ENCODE measurements at regions not wholly inside any gene's neighbourhood (a gene's known extent, or its start where the extent isn't known, plus 50 kb on each side); places are given as distances from the start of the nearest gene placed in this dataset.

DNA sequence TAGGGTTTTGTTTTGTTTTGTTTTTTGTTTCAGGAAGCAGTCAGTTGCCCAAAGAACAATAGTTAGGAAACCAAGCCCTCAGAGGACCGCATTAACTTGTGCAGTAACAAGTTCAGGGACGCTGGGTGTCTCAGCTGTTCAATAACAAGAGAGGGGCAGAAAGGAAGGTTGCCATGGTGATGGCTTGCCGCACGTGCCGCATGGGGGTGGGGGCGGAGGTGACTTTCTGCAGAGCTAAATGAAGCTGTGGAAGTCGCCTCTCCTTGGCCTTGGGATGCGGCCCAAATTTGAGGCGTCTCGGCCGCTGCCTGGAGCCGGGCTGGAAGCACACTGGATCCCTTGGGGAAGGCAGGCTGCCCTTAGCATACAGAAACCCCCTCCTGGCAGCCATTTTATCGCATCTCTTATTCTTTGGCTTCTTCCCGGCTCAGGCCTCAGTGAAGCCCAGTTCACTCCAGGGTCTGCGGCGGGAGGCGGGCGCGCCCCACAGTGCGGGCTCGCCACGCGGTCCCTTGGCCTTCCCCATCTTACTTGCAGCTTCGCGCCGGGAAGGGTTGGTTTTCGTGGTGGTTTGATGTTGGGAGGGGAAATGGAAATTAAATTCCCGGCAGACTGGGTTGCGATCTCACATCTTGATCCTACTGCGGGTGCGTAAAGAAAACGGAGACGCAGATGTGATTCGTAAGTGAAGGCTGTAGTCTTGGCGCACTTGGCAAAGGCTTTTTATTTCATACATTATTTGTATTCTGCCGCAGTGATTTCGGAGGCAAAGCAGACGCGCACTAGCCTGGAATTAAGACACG is 94.3 kb downstream of the SLC17A6 start:
- no peaks in the 10 kb centered on the region for H4K20me1 ChIP-seq (ENCODE audit: insufficient read depth)
- no peaks in the 10 kb centered on the region for H3F3A ChIP-seq (replicated peaks; ENCODE audit: insufficient read depth)
- H2AFZ ChIP-seq (ENCODE audit: low read depth), result no peak overlapping the region
- no peaks in the 10 kb centered on the region for H3K27me3 ChIP-seq (ENCODE audit: insufficient read depth)
- POLR2A ChIA-PET, result no interaction called here
- TF ChIP-seq CHD2 (IDR thresholded peaks at IDR 0.05; ENCODE audit: low read length, partially characterized antibody) (no peak), GATA2 (CRISPR knock-in tag; IDR thresholded peaks at IDR 0.05) (no peak), TCF12 (IDR thresholded peaks at IDR 0.05) (no peak), RFX5 (IDR thresholded peaks at IDR 0.05; ENCODE audit: low read length) (no peak), TEAD4 (IDR thresholded peaks at IDR 0.05; ENCODE audit: borderline replicate concordance, insufficient read depth) (no peak), FOSL2 (IDR thresholded peaks at IDR 0.05; ENCODE audit: borderline replicate concordance, low read depth) (no peak), SMC3 (IDR thresholded peaks at IDR 0.05; ENCODE audit: low read depth, low read length) (no peak)
- TF ChIP-seq, protein P1, sequence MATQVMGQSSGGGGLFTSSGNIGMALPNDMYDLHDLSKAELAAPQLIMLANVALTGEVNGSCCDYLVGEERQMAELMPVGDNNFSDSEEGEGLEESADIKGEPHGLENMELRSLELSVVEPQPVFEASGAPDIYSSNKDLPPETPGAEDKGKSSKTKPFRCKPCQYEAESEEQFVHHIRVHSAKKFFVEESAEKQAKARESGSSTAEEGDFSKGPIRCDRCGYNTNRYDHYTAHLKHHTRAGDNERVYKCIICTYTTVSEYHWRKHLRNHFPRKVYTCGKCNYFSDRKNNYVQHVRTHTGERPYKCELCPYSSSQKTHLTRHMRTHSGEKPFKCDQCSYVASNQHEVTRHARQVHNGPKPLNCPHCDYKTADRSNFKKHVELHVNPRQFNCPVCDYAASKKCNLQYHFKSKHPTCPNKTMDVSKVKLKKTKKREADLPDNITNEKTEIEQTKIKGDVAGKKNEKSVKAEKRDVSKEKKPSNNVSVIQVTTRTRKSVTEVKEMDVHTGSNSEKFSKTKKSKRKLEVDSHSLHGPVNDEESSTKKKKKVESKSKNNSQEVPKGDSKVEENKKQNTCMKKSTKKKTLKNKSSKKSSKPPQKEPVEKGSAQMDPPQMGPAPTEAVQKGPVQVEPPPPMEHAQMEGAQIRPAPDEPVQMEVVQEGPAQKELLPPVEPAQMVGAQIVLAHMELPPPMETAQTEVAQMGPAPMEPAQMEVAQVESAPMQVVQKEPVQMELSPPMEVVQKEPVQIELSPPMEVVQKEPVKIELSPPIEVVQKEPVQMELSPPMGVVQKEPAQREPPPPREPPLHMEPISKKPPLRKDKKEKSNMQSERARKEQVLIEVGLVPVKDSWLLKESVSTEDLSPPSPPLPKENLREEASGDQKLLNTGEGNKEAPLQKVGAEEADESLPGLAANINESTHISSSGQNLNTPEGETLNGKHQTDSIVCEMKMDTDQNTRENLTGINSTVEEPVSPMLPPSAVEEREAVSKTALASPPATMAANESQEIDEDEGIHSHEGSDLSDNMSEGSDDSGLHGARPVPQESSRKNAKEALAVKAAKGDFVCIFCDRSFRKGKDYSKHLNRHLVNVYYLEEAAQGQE (IDR thresholded peaks at IDR 0.05; ENCODE audit: low read depth, low read length), result no peak
- TF ChIP-seq, protein P2, sequence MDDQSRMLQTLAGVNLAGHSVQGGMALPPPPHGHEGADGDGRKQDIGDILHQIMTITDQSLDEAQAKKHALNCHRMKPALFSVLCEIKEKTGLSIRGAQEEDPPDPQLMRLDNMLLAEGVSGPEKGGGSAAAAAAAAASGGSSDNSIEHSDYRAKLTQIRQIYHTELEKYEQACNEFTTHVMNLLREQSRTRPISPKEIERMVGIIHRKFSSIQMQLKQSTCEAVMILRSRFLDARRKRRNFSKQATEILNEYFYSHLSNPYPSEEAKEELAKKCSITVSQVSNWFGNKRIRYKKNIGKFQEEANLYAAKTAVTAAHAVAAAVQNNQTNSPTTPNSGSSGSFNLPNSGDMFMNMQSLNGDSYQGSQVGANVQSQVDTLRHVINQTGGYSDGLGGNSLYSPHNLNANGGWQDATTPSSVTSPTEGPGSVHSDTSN (IDR thresholded peaks at IDR 0.05), result no peak
- TF ChIP-seq, protein P3, sequence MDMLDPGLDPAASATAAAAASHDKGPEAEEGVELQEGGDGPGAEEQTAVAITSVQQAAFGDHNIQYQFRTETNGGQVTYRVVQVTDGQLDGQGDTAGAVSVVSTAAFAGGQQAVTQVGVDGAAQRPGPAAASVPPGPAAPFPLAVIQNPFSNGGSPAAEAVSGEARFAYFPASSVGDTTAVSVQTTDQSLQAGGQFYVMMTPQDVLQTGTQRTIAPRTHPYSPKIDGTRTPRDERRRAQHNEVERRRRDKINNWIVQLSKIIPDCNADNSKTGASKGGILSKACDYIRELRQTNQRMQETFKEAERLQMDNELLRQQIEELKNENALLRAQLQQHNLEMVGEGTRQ (IDR thresholded peaks at IDR 0.05; ENCODE audit: borderline replicate concordance, low read depth, low read length), result no peak
- TF ChIP-seq, protein P4, sequence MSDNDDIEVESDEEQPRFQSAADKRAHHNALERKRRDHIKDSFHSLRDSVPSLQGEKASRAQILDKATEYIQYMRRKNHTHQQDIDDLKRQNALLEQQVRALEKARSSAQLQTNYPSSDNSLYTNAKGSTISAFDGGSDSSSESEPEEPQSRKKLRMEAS (IDR thresholded peaks at IDR 0.05; ENCODE audit: low read depth), result no peak
- TF ChIP-seq, protein P5, sequence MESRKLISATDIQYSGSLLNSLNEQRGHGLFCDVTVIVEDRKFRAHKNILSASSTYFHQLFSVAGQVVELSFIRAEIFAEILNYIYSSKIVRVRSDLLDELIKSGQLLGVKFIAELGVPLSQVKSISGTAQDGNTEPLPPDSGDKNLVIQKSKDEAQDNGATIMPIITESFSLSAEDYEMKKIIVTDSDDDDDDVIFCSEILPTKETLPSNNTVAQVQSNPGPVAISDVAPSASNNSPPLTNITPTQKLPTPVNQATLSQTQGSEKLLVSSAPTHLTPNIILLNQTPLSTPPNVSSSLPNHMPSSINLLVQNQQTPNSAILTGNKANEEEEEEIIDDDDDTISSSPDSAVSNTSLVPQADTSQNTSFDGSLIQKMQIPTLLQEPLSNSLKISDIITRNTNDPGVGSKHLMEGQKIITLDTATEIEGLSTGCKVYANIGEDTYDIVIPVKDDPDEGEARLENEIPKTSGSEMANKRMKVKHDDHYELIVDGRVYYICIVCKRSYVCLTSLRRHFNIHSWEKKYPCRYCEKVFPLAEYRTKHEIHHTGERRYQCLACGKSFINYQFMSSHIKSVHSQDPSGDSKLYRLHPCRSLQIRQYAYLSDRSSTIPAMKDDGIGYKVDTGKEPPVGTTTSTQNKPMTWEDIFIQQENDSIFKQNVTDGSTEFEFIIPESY (IDR thresholded peaks at IDR 0.05; ENCODE audit: borderline replicate concordance, low read depth), result no peak
- no peaks in the 10 kb centered on the region for H3K9me3 ChIP-seq
- no peaks in the 10 kb centered on the region for H3K4me1 ChIP-seq (ENCODE audit: control insufficient read depth in 1 of 2, insufficient read depth in 2 of 2, low read depth in 1 of 2, low read length in 1 of 2)
- no peak overlapping the region for H3K4me2 ChIP-seq
- no peaks in the 10 kb centered on the region for H3K9me2 ChIP-seq
- DNase-seq, result peak; percentile 7
- CTCF ChIA-PET, result no interaction called here
- no peak overlapping the region for H3K4me3 ChIP-seq (ENCODE audit: low read depth in 2 of 2, low read length in 1 of 2)
- WGBS (ENCODE audit: low lambda C conversion rate), result 79% methylated on average over 35 of the region's 40 CpGs
- no peak overlapping the region for H3K9ac ChIP-seq
- no peaks in the 10 kb centered on the region for H3K36me3 ChIP-seq (replicated peaks in 1 of 2; ENCODE audit: control insufficient read depth in 1 of 2, insufficient read depth in 2 of 2, low read length in 1 of 2)
- no peaks in the 10 kb centered on the region for H3K79me2 ChIP-seq (ENCODE audit: insufficient read depth)
- H3K27ac ChIP-seq (ENCODE audit: low read depth in 2 of 2, low read length in 1 of 2), result no peak overlapping the region

Data from SK-N-SH (cell line).